ENCODE measurements at regions not wholly inside any gene's neighbourhood (a gene's known extent, or its start where the extent isn't known, plus 50 kb on each side); places are given as distances from the start of the nearest gene placed in this dataset.

DNA sequence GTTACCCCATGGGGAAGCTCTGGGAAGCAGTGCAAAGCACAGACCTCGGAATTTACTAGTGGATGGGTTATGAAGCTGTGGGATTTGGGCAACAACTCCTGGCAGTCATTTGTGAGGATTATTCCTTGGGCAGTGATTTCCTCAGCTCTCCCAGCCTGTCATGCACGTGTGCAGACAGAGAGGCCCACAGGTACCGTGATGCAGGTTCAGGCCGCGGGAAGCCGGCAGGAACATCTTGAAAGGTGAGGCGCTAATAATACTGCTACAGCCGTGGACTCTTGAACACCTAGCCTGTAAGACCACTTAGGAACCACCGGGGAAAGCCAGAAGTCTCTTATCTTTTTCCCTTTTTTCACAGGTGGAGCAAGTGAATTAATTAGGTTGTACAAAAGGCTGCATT, 80.2 kb upstream of the CPHXL start:
- Mint-ChIP-seq H3K36me3 (no peaks in the 10 kb centered on the region), H3K4me3 (no peak overlapping the region), H3K4me1 (no peaks in the 10 kb centered on the region), H3K27me3 (ENCODE audit: low read depth in 2 of 2) (peaks cover 10 to 14% of the 10 kb centered on the region in 2 donors), H3K27ac (no peak overlapping the region), H3K9me3 (no peaks in the 10 kb centered on the region)
- Histone ChIP-seq H3K36me3 (ENCODE audit: control insufficient read depth, insufficient read depth, low read length) (no peaks in the 10 kb centered on the region), H3K27me3 (ENCODE audit: control insufficient read depth, insufficient read depth, low read length) (no peaks in the 10 kb centered on the region), H3K27ac (ENCODE audit: low read length) (no peak overlapping the region), H3K4me1 (ENCODE audit: control insufficient read depth, insufficient read depth, low read length) (no peaks in the 10 kb centered on the region), H3K9me3 (ENCODE audit: control insufficient read depth, insufficient read depth, low read length) (no peaks in the 10 kb centered on the region), H3K4me3 (ENCODE audit: low read length) (no peak overlapping the region)
- TF ChIP-seq, protein P1, sequence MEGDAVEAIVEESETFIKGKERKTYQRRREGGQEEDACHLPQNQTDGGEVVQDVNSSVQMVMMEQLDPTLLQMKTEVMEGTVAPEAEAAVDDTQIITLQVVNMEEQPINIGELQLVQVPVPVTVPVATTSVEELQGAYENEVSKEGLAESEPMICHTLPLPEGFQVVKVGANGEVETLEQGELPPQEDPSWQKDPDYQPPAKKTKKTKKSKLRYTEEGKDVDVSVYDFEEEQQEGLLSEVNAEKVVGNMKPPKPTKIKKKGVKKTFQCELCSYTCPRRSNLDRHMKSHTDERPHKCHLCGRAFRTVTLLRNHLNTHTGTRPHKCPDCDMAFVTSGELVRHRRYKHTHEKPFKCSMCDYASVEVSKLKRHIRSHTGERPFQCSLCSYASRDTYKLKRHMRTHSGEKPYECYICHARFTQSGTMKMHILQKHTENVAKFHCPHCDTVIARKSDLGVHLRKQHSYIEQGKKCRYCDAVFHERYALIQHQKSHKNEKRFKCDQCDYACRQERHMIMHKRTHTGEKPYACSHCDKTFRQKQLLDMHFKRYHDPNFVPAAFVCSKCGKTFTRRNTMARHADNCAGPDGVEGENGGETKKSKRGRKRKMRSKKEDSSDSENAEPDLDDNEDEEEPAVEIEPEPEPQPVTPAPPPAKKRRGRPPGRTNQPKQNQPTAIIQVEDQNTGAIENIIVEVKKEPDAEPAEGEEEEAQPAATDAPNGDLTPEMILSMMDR (IDR thresholded peaks at IDR 0.05), result no peak
- ATAC-seq (no peak), DNase-seq (no peak)
- intact Hi-C loops (cut with micrococcal nuclease), result no loop called here
- WGBS (ENCODE audit: insufficient coverage), result 88% methylated on average over 8 of the region's 9 CpGs

DNA sequence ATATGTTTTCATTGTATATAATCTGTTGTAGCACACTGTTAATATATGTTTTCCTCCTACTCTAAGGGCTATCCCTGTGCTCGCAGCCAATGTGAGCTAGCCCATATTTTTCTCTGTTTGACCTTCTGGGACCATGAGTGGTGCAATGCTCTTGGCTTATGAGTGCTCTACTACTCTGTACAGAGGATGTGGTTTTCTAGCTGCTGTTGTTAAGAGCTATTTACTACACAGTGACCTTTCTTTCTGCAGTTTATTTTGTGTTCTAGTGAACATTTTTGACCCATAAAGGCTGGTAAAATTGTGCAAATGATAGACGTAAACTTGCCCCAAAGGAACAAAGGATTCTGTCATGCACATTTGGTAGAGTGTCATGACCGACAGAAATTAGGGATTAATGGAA, 84.1 kb upstream of the CPHXL start:
- Mint-ChIP-seq H3K27me3 (ENCODE audit: low read depth in 2 of 2) (peaks cover 10 to 14% of the 10 kb centered on the region in 2 donors), H3K27ac (no peak overlapping the region), H3K36me3 (no peaks in the 10 kb centered on the region), H3K4me1 (no peaks in the 10 kb centered on the region), H3K9me3 (no peaks in the 10 kb centered on the region), H3K4me3 (no peak overlapping the region)
- Histone ChIP-seq H3K9me3 (ENCODE audit: control insufficient read depth, insufficient read depth, low read length) (no peaks in the 10 kb centered on the region), H3K4me3 (ENCODE audit: low read length) (no peak overlapping the region), H3K36me3 (ENCODE audit: control insufficient read depth, insufficient read depth, low read length) (no peaks in the 10 kb centered on the region), H3K27ac (ENCODE audit: low read length) (no peak overlapping the region), H3K27me3 (ENCODE audit: control insufficient read depth, insufficient read depth, low read length) (no peaks in the 10 kb centered on the region), H3K4me1 (ENCODE audit: control insufficient read depth, insufficient read depth, low read length) (no peaks in the 10 kb centered on the region)
- TF ChIP-seq, protein P1 (IDR thresholded peaks at IDR 0.05), result no peak
- DNase-seq (no peak), ATAC-seq (no peak)
- WGBS (ENCODE audit: insufficient coverage), result 83% methylated on average over 3 of the region's 3 CpGs
- intact Hi-C loops (cut with micrococcal nuclease), result no loop called here

DNA sequence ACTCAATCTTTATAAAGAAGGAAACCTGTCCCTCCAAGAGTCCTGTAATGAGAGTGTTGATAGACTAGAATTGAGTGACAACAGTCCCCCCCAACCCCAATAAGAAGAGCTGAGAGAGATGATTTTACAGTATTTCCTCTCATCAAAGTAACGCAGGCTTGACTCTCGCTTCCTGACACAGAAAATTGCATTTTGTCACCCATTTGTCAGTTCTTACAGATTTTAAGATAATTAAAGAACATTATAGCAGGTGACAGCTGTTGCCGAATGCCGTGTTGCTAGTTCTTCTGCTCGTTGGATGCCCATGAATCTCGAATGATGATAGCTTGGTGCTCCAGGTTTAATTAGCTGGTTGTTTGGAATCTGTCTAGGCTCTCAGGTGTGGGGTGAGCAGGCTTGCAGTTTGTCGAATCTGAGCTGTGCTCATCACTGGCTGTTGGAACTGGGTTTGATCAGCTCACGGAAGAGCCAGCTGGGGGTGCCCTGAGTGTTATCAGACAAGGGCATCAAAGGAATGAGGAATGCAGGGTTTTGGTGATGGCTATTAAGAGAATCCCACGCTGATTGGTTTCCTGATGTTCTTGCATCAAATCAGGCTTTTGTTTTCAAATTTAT, 84.8 kb upstream of the CPHXL start:
- H3K9me3 Mint-ChIP-seq, result no peaks in the 10 kb centered on the region
- ATAC-seq, result no peak
- TF ChIP-seq, protein P1 (IDR thresholded peaks at IDR 0.05), result no peak
- Histone ChIP-seq H3K4me1 (ENCODE audit: control insufficient read depth, insufficient read depth, low read length) (no peaks in the 10 kb centered on the region), H3K36me3 (ENCODE audit: control insufficient read depth, insufficient read depth, low read length) (no peaks in the 10 kb centered on the region), H3K9me3 (ENCODE audit: control insufficient read depth, insufficient read depth, low read length) (no peaks in the 10 kb centered on the region), H3K27me3 (ENCODE audit: control insufficient read depth, insufficient read depth, low read length) (no peaks in the 10 kb centered on the region), H3K4me3 (ENCODE audit: low read length) (no peak overlapping the region), H3K27ac (ENCODE audit: low read length) (no peak overlapping the region)
- H3K4me1 Mint-ChIP-seq, result no peaks in the 10 kb centered on the region
- H3K27me3 Mint-ChIP-seq (ENCODE audit: low read depth in 2 of 2), result peaks cover 2 to 10% of the 10 kb centered on the region in 2 donors
- intact Hi-C loops (cut with micrococcal nuclease), result no loop called here
- WGBS (ENCODE audit: insufficient coverage), result 66% methylated on average over 9 of the region's 9 CpGs
- no peak for DNase-seq
- H3K36me3 Mint-ChIP-seq, result no peaks in the 10 kb centered on the region
- H3K27ac Mint-ChIP-seq, result no peak overlapping the region
- H3K4me3 Mint-ChIP-seq, result no peak overlapping the region

DNA sequence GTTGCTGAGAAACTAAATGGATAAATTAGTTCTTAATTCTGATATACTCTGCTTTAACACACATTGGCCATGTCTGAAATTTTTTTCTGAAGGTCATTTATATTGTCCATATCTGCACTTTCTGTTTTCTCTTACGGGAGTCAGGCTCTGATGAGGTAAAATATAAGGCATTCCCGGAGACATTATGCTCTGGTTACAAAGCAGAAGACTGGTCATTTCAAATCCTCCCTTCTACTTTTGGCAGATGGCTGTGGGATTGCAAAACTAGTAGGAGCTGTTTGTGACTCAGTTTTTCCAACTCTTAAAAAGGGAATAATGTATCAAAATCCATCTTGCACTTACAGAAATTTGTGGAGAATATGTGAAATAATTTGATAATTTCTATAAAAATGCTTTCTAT, 92.2 kb upstream of the CPHXL start:
- H3K27ac Mint-ChIP-seq, result no peak overlapping the region
- H3K9me3 Mint-ChIP-seq, result peaks cover 0 to 4% of the 10 kb centered on the region in 2 donors
- no peak overlapping the region for H3K27ac ChIP-seq (ENCODE audit: low read length)
- H3K4me3 Mint-ChIP-seq, result no peak overlapping the region
- H3K9me3 ChIP-seq (ENCODE audit: control insufficient read depth, insufficient read depth, low read length), result no peaks in the 10 kb centered on the region
- H3K27me3 ChIP-seq (ENCODE audit: control insufficient read depth, insufficient read depth, low read length), result peaks cover 2% of the 10 kb centered on the region
- WGBS (ENCODE audit: insufficient coverage), result 100% methylated on average over 1 of the region's 2 CpGs
- no peaks in the 10 kb centered on the region for H3K36me3 ChIP-seq (ENCODE audit: control insufficient read depth, insufficient read depth, low read length)
- no peak for DNase-seq
- H3K4me1 Mint-ChIP-seq, result no peaks in the 10 kb centered on the region
- H3K27me3 Mint-ChIP-seq (ENCODE audit: low read depth in 2 of 2), result peaks cover 0 to 7% of the 10 kb centered on the region in 2 donors
- intact Hi-C loops (cut with micrococcal nuclease), result no loop called here
- no peak overlapping the region for H3K4me3 ChIP-seq (ENCODE audit: low read length)
- ATAC-seq, result no peak
- TF ChIP-seq, protein P1 (IDR thresholded peaks at IDR 0.05), result no peak
- H3K36me3 Mint-ChIP-seq, result no peaks in the 10 kb centered on the region
- no peaks in the 10 kb centered on the region for H3K4me1 ChIP-seq (ENCODE audit: control insufficient read depth, insufficient read depth, low read length)

Measured in natural killer cell (primary cell).